Caco-2 (cell line): ENCODE measurements at regions not wholly inside any gene's neighbourhood (a gene's known extent, or its start where the extent isn't known, plus 50 kb on each side); places are given as distances from the start of the nearest gene placed in this dataset.

Experiments used
- BruUV-seq: library from RNA; stranded (reverse); fragments of 400-500 nt; replicated peaks from 2 replicates; lab custom pipeline; 2021; lab: Mats Ljungman, UMichigan
- CTCF ChIA-PET: fragments of 300-600 bp; sonication (Branson Sonifier 250); formaldehyde crosslinking; loops from one replicate; lab custom pipeline; 2022; ENCODE audit warnings: antibody characterized with exemption; lab: Charles Lee
- POLR2A ChIA-PET: fragments of 300-600 bp; sonication (Branson Sonifier 250); formaldehyde crosslinking; loops from one replicate; lab custom pipeline; 2022; ENCODE audit warnings: antibody characterized with exemption; lab: Charles Lee
- DNase-seq, 2 experiments: peaks; one replicate each; pipeline versions ENCODE4 v3.0.0 to v3.0.0-alpha.2; 2020 to 2022
- H3K27me3 ChIP-seq: replicated peaks from 2 replicates; pipeline ENCODE4 v1.6.0; 2011; ENCODE audit warnings: low read length; ENCODE audit not compliant: control insufficient read depth, insufficient read depth
- H3K36me3 ChIP-seq: 2 replicates; pipeline ENCODE4 v1.5.1; 2011; ENCODE audit warnings: low read length; ENCODE audit not compliant: control insufficient read depth, insufficient read depth
- H3K4me1 ChIP-seq: fragments of 250-450 bp; sonication (Bioruptor Pico); 2 replicates; pipeline ENCODE4 v1.5.1; 2020; ENCODE audit warnings: mild to moderate bottlenecking
- H3K4me3 ChIP-seq: 2 replicates; pipeline ENCODE4 v1.5.1; 2011; ENCODE audit warnings: low read depth, mild to moderate bottlenecking, control low read depth, low read length
- H3K9me3 ChIP-seq: fragments of 250-450 bp; sonication (Bioruptor Pico); 2 replicates; pipeline ENCODE4 v1.5.1; 2020; ENCODE audit warnings: mild to moderate bottlenecking, moderate library complexity
- H3K27ac Mint-ChIP-seq: one replicate; pipeline ENCODE4 v1.8.0; 2022; ENCODE audit warnings: mixed read lengths; ENCODE audit not compliant: unreplicated experiment
- H3K27me3 Mint-ChIP-seq: one replicate; pipeline ENCODE4 v1.8.0; 2022; ENCODE audit warnings: mixed read lengths; ENCODE audit not compliant: insufficient read depth, unreplicated experiment
- H3K36me3 Mint-ChIP-seq: one replicate; pipeline ENCODE4 v1.8.0; 2022; ENCODE audit warnings: mild to moderate bottlenecking, mixed read lengths; ENCODE audit not compliant: insufficient read depth, unreplicated experiment
- H3K4me1 Mint-ChIP-seq: one replicate; pipeline ENCODE4 v1.8.0; 2022; ENCODE audit warnings: low read depth, mixed read lengths; ENCODE audit not compliant: unreplicated experiment
- H3K4me3 Mint-ChIP-seq: one replicate; pipeline ENCODE4 v1.8.0; 2022; ENCODE audit warnings: mild to moderate bottlenecking, moderate library complexity, mixed read lengths; ENCODE audit not compliant: unreplicated experiment
- H3K9me3 Mint-ChIP-seq: one replicate; pipeline ENCODE4 v1.8.0; 2022; ENCODE audit warnings: mixed read lengths; ENCODE audit not compliant: unreplicated experiment
- CTCF ChIP-seq, 2 experiments: fragments of 200-600 bp in 1 of 2; IDR thresholded peaks; 1 replicate in 1 of 2; 2 replicates in 1 of 2; pipeline versions ENCODE4 v1.5.1 to v1.8.0; 2011 to 2022; ENCODE audit warnings: antibody characterized with exemption in 1 of 2, control low read depth in 1 of 2, inconsistent platforms in 1 of 2, low read depth in 1 of 2, low read length in 1 of 2, mild to moderate bottlenecking in 1 of 2, moderate library complexity in 1 of 2; ENCODE audit not compliant: insufficient read depth in 1 of 2, severe bottlenecking in 1 of 2, unreplicated experiment in 1 of 2
- intact Hi-C: fragments of 100-400 bp; cut with micrococcal nuclease; formaldehyde crosslinking; loops from one replicate; pipeline ENCODE4 v1.10.0; 2022; ENCODE audit not compliant: unreplicated experiment

DNA sequence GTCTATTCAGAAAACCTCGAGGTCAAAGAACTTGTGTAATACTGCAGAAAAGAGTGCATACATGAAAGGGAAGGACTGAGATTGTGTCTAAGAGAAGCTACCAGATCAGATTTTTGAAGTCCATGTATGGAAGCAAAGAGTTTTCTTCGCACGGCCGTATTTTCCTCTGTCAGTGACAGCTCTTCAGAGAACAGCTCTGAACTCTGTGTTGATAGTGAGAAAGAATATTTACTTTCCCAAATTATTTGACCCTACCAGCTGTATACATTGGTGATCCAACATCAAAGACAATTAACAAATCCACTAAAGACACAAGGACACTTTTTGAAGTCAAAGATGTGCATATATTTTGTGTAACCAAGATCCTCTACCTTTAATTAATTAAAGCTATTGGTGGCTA is 107.8 kb upstream of the PSMD7 start:
- POLR2A ChIA-PET = no interaction called here
- CTCF ChIA-PET = no interaction called here
- no peaks in the 10 kb centered on the region for H3K9me3 Mint-ChIP-seq
- Histone ChIP-seq H3K4me3 (no peak overlapping the region), H3K36me3 (no peaks in the 10 kb centered on the region), H3K4me1 (no peaks in the 10 kb centered on the region), H3K27me3 (no peaks in the 10 kb centered on the region), H3K9me3 (0 out of 2 replicates have a peak, but pooled peaks cover 6% of the 10 kb centered on the region)
- no peak overlapping the region for H3K27ac Mint-ChIP-seq
- H3K4me1 Mint-ChIP-seq = no peaks in the 10 kb centered on the region
- no peak overlapping the region for H3K4me3 Mint-ChIP-seq
- no TSS peak for BruUV-seq
- peaks cover 11% of the 10 kb centered on the region for H3K27me3 Mint-ChIP-seq
- intact Hi-C loops = no loop called here
- H3K36me3 Mint-ChIP-seq = no peaks in the 10 kb centered on the region
- DNase-seq = no peak
- no peak for TF ChIP-seq CTCF (IDR thresholded peaks at IDR 0.05; ENCODE audit: insufficient read depth in 1 of 2, low read depth in 1 of 2, low read length in 1 of 2, severe bottlenecking in 1 of 2, unreplicated experiment in 1 of 2)

- POLR2A ChIA-PET = no interaction called here
- DNase-seq = no peak
These were observed 110.0 kb upstream of the PSMD7 start for GRCh38 chr16:74186561-74186971.

GRCh38 chr16:74184839-74185238 is 111.8 kb upstream of the PSMD7 start:
- Histone ChIP-seq H3K9me3 (no peaks in the 10 kb centered on the region), H3K4me3 (no peak overlapping the region), H3K4me1 (no peaks in the 10 kb centered on the region), H3K36me3 (no peaks in the 10 kb centered on the region), H3K27me3 (no peaks in the 10 kb centered on the region)
- no peak for TF ChIP-seq CTCF (IDR thresholded peaks at IDR 0.05; ENCODE audit: insufficient read depth in 1 of 2, low read depth in 1 of 2, low read length in 1 of 2, severe bottlenecking in 1 of 2, unreplicated experiment in 1 of 2)
- H3K4me3 Mint-ChIP-seq = no peak overlapping the region
- H3K9me3 Mint-ChIP-seq = peaks cover 10% of the 10 kb centered on the region
- no TSS peak for BruUV-seq
- H3K27ac Mint-ChIP-seq = no peak overlapping the region
- POLR2A ChIA-PET = no interaction called here
- intact Hi-C loops = no loop called here
- no peak for DNase-seq
- peaks cover 9% of the 10 kb centered on the region for H3K27me3 Mint-ChIP-seq
- H3K4me1 Mint-ChIP-seq = no peaks in the 10 kb centered on the region
- no peaks in the 10 kb centered on the region for H3K36me3 Mint-ChIP-seq
- CTCF ChIA-PET = no interaction called here

More at GRCh38 chr16:74186561-74186971, 110.0 kb upstream of the PSMD7 start:
- no peaks in the 10 kb centered on the region for H3K9me3 Mint-ChIP-seq
- no peak overlapping the region for H3K27ac Mint-ChIP-seq
- intact Hi-C loops = no loop called here
- no peaks in the 10 kb centered on the region for H3K36me3 Mint-ChIP-seq
- H3K27me3 Mint-ChIP-seq = peaks cover 14% of the 10 kb centered on the region
- TF ChIP-seq CTCF (IDR thresholded peaks at IDR 0.05; ENCODE audit: insufficient read depth in 1 of 2, low read depth in 1 of 2, low read length in 1 of 2, severe bottlenecking in 1 of 2, unreplicated experiment in 1 of 2) = no peak
- Histone ChIP-seq H3K9me3 (0 out of 2 replicates have a peak, but pooled peaks cover 3% of the 10 kb centered on the region), H3K4me1 (no peaks in the 10 kb centered on the region), H3K36me3 (no peaks in the 10 kb centered on the region), H3K4me3 (no peak overlapping the region), H3K27me3 (no peaks in the 10 kb centered on the region)
- H3K4me1 Mint-ChIP-seq = no peaks in the 10 kb centered on the region
- CTCF ChIA-PET = no interaction called here
- no TSS peak for BruUV-seq
- no peak overlapping the region for H3K4me3 Mint-ChIP-seq
